GM12891 (cell line): ENCODE measurements at regions not wholly inside any gene's neighbourhood (a gene's known extent, or its start where the extent isn't known, plus 50 kb on each side); places are given as distances from the start of the nearest gene placed in this dataset.
"Not testable (repeated sequence)": the region's sequence is repeated elsewhere in the genome, so short reads cannot be mapped to it uniquely, and the experiment has no call there.

Experiments used
- DNase-seq: peaks from one replicate; pipeline ENCODE4 v3.0.0; 2011; ENCODE audit warnings: low spot score; ENCODE audit not compliant: insufficient read length
- FAIRE-seq: peaks from 2 replicates; lab custom pipeline; 2011; peaks lifted over from hg19 to GRCh38; lab: Jason Lieb, UNC
- PAX5 ChIP-seq: IDR thresholded peaks from 2 replicates; pipeline ENCODE4 v1.6.1; 2011; ENCODE audit warnings: low read length, moderate library complexity, mild to moderate bottlenecking; ENCODE audit not compliant: insufficient read depth, severe bottlenecking
- POLR2A ChIP-seq: IDR thresholded peaks from 2 replicates; pipeline ENCODE4 v1.6.1; 2011; ENCODE audit warnings: low read depth, low read length, control low read depth
- POLR2AphosphoS5 ChIP-seq: IDR thresholded peaks from 2 replicates; pipeline ENCODE4 v1.6.1; 2011; ENCODE audit warnings: low read depth, low read length, control low read depth
- POU2F2 ChIP-seq: IDR thresholded peaks from 2 replicates; pipeline ENCODE4 v1.6.1; 2011; ENCODE audit warnings: low read depth, mild to moderate bottlenecking, control low read depth, low read length, moderate library complexity
- SPI1 ChIP-seq: IDR thresholded peaks from 2 replicates; pipeline ENCODE4 v1.6.1; 2011; ENCODE audit warnings: low read depth, low read length, control low read depth
- TAF1 ChIP-seq: IDR thresholded peaks from 2 replicates; pipeline ENCODE4 v1.6.1; 2011; ENCODE audit warnings: low read depth, low read length, control low read depth

GRCh38 chr5:167290478-167290877 lies 1001.0 kb upstream of the WWC1 start:
- FAIRE-seq (no peak), DNase-seq (no peak)
- TF ChIP-seq SPI1 (no peak), POLR2AphosphoS5 (no peak), PAX5 (no peak), POLR2A (no peak), POU2F2 (no peak), TAF1 (no peak)

DNA sequence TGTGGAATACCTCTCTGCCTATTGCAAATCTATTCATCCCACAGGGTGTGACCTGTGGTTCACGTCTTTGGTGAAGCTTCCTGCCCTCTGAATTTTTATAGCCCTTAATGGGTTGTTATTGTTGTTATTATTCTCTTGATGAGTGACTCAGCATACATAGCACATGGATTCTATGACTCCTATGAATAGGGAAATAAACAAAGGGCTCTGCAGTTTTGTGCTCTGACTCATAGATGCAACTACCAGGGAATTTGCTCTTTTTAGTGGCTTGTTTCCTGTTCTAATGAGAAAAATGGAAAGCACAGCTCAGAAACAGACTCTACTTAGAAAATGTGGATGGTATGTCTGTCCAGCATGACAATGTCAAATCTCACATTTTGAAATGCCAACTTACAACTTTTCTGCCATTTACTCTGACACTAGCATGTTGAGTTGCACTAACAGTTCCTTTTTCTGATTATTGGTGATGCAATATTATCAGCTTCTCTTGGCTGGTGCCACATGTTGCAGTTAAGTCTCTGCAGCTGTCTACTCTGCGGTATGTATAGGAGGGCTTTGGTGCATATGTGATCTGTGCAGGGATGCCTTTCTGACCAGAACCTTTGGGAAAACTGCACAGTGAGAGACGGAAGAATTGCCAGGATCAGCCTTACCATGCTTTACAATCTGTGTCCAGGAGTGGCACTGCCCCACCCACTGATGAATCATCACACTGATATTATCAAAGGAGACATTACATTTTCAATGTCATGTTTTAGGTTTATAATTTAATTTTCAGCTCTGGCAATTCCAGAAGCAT lies 996.4 kb upstream of the WWC1 start:
- TF ChIP-seq PAX5 (no peak), TAF1 (no peak), POLR2AphosphoS5 (no peak), POU2F2 (no peak), SPI1 (no peak), POLR2A (no peak)
- FAIRE-seq = no peak
- DNase-seq = no peak

DNA sequence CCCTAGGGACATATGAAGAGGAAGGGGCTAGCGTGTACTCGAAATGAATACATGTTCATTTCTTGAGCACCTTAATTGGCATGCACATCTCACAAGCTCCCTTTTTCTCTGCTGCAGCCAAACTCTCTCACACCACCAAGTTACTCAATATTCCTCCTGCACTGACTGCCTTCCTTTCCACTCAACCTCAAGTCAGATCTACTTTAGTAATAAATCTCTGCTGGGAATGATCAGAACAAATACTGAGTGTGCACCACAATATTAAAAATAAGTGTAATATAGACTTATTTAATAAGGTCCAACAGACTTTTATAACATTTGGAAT lies 995.8 kb upstream of the WWC1 start:
- DNase-seq (no peak), FAIRE-seq (no peak)
- TF ChIP-seq SPI1 = no peak
- no peak for TF ChIP-seq POLR2AphosphoS5
- no peak for TF ChIP-seq PAX5
- no peak for TF ChIP-seq POU2F2
- no peak for TF ChIP-seq TAF1
- no peak for TF ChIP-seq POLR2A

DNA sequence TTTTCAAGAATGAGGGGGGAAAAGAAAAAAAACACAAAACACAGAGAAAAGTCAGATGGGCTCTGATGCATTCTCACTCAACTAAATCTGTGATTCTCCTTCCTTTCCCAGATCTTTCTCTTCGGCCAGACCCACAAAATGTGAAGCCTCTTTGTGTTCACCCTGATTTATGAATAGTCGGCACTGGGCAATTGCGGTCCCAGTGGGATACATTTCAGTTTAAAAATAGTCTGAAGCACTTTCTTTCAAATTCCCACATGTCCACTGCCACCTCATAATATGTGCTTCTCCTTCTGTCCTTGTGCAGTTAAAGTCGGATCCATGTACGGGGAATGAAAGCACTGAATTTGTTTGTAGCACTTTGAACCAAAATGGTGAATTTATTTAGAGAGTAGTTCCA lies 995.4 kb upstream of the WWC1 start:
- DNase-seq (no peak), FAIRE-seq (no peak)
- TF ChIP-seq SPI1 = no peak
- TF ChIP-seq POLR2A = no peak
- no peak for TF ChIP-seq POLR2AphosphoS5

DNA sequence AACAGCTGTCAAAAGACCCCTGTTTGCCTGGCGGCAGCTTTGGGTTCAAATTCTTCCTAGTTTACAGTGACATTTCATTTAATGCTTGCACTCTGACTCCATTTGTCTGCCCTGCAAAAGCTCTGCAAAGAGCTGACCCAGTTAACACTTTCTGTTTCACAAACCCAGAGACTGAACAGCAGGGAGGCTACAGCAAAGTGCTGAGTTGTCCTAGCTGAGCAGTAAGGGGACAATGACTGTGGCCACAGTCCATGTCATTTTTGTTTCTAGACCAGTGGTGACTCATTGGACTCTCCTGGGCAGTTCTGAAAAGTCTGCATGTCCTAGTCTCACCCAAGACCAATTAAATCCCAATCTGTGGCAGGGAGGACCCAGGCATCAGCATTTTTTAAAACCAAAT lies 994.8 kb upstream of the WWC1 start:
- no peak for FAIRE-seq
- DNase-seq = no peak

DNA sequence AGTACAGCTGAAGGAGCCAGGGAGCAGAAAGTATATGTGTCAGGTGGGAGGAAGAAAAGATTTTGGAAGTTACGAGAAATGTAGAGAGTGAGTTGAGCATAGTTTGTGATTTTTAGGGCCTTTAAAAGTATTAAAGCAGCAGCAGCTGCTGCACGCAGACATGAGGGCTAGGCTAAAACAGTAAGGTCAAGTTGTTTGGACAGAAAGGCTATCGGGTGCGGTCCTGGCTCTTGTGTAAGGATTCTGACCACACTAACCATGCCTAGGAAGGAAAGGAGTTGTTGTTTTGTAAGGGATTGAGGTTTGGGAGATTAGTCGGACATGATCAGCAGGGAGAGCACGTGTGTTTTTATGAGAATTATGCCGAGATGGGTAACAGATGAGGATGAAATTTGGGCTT lies 991.6 kb upstream of the WWC1 start:
- DNase-seq, FAIRE-seq: not testable (repeated sequence)

More for the DNA sequence above, 994.8 kb upstream of the WWC1 start:
- TF ChIP-seq TAF1 = no peak
- no peak for TF ChIP-seq POLR2AphosphoS5
- no peak for TF ChIP-seq SPI1
- no peak for TF ChIP-seq POU2F2

DNA sequence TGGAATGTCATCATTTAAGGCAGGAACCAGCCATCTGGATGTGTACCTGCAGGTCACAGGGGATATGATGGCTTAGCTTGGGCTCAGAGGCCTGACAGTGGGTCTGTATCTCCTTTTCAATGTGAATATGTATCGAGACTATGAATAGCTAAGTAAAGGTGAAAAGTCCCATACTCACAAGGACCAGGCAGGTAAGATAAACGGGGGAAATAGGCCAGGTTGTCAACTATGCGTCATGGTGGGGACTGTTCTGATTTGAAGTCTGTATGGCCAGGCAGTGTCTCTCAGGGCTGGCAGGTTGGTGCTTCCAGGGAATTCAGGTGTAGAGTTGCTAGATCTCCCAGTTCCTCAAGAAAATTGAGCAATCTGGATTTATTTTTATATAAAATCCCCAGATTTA lies 987.9 kb upstream of the WWC1 start:
- DNase-seq = no peak
- TF ChIP-seq POLR2AphosphoS5 = no peak
- TF ChIP-seq PAX5 = no peak
- no peak for TF ChIP-seq POLR2A
- TF ChIP-seq SPI1 = no peak
- TF ChIP-seq TAF1 = no peak
- no peak for TF ChIP-seq POU2F2
- FAIRE-seq = no peak

- FAIRE-seq (no peak), DNase-seq (no peak)
- no peak for TF ChIP-seq POLR2A
- TF ChIP-seq PAX5 = no peak
- no peak for TF ChIP-seq POLR2AphosphoS5
- TF ChIP-seq TAF1 = no peak
- TF ChIP-seq SPI1 = no peak
- TF ChIP-seq POU2F2 = no peak
These were observed 986.5 kb upstream of the WWC1 start for GRCh38 chr5:167304834-167305469.

DNA sequence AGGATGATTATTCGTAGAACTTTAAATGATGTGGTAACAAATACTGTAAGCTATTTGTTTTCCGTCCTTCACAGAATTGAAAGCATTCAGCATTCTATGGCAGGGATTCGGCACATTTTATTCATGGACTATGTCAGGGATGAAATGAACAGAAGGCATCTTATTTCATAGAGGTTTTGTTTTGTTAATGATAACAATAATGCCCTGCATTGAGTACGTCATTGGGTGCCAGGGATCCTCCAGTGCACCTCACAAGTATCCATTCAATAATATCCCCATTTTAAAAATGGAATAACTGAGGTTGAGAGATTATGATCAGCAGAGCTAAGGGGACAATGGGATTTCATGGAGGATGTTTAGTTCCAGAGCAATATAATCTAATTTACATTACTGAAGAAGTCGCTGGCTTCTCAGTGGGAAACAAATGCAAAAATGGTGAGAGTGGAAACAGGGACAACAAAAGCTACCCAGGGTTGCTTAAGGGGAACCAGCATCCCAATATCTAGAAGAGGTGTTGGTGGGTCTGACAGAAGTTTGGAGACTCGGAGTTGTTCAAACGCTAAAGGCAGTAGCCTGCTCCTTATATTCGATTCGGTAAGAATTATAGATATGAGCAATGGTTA lies 985.7 kb upstream of the WWC1 start:
- no peak for TF ChIP-seq SPI1
- TF ChIP-seq PAX5 = no peak
- TF ChIP-seq POLR2A = no peak
- no peak for TF ChIP-seq POU2F2
- no peak for TF ChIP-seq TAF1
- TF ChIP-seq POLR2AphosphoS5 = no peak
- FAIRE-seq (no peak), DNase-seq (no peak)

- no peak for FAIRE-seq
- no peak for DNase-seq
- no peak for TF ChIP-seq PAX5
- no peak for TF ChIP-seq SPI1
- TF ChIP-seq POLR2AphosphoS5 = no peak
- no peak for TF ChIP-seq POLR2A
- TF ChIP-seq TAF1 = no peak
- no peak for TF ChIP-seq POU2F2
These were observed 984.4 kb upstream of the WWC1 start for GRCh38 chr5:167307042-167307441.
